RWPE2 (cell line): ENCODE measurements at regions not wholly inside any gene's neighbourhood (a gene's known extent, or its start where the extent isn't known, plus 50 kb on each side); places are given as distances from the start of the nearest gene placed in this dataset.
"Not testable (repeated sequence)": the region's sequence is repeated elsewhere in the genome, so short reads cannot be mapped to it uniquely, and the experiment has no call there.

Experiments used
- ATAC-seq: fragments of 200-7000 bp; cut with Tn5 transposase; 3 replicates; pipeline ENCODE4 v1.9.1; 2021; ENCODE audit warnings: low read depth
- DNase-seq: peaks from one replicate; pipeline ENCODE4 v3.0.0-alpha.2; 2020; ENCODE audit warnings: low spot score
- H3K27ac ChIP-seq: fragments of 450-650 bp; 2 replicates; pipeline ENCODE4 v1.5.1; 2017; ENCODE audit warnings: mild to moderate bottlenecking; ENCODE audit not compliant: poor library complexity, severe bottlenecking
- H3K27me3 ChIP-seq: fragments of 250-450 bp; sonication (Bioruptor Pico); 2 replicates; pipeline ENCODE4 v1.5.1; 2021; ENCODE audit warnings: mild to moderate bottlenecking, moderate library complexity; ENCODE audit not compliant: insufficient read depth, poor library complexity, severe bottlenecking
- H3K36me3 ChIP-seq: fragments of 250-450 bp; sonication (Bioruptor Pico); 2 replicates; pipeline ENCODE4 v1.5.1; 2020; ENCODE audit warnings: low read depth, mild to moderate bottlenecking, moderate library complexity
- H3K4me1 ChIP-seq: fragments of 250-450 bp; sonication (Bioruptor Pico); 2 replicates; pipeline ENCODE4 v1.5.1; 2021; ENCODE audit warnings: mild to moderate bottlenecking, moderate library complexity; ENCODE audit not compliant: insufficient read depth, poor library complexity, severe bottlenecking
- H3K4me3 ChIP-seq: fragments of 250-450 bp; sonication (Bioruptor Pico); 2 replicates; pipeline ENCODE4 v1.5.1; 2021; ENCODE audit warnings: mild to moderate bottlenecking, moderate library complexity; ENCODE audit not compliant: severe bottlenecking
- H3K9me3 ChIP-seq: fragments of 250-450 bp; sonication (Bioruptor Pico); 2 replicates; pipeline ENCODE4 v1.5.1; 2021; ENCODE audit warnings: mild to moderate bottlenecking, moderate library complexity; ENCODE audit not compliant: severe bottlenecking
- TF ChIP-seq, protein P1 (sequence below): fragments of 450-650 bp; IDR thresholded peaks from one replicate; pipeline ENCODE4 v1.5.1; 2017; ENCODE audit warnings: mild to moderate bottlenecking, moderate library complexity; ENCODE audit not compliant: poor library complexity, severe bottlenecking

DNA sequence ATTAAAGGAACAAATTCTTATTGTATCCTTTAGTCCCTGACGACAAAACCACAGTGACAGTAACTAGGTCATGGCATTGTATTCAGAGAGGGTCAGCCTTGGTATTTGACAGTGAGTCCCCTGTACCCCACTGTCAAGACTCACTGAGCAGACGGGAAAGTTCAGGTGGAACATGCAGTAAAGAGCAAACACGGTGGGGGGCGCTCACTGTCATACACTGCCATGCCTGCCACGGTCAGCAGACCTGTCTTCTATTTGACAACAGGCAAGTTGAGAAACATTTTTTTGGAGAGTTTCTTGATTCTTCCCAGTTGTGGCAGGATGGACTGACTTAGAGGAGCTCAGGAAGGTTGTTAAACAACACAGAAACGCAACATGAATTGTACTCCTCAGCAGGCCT lies 681.6 kb downstream of the KCNJ18 start:
- ATAC-seq (no peak), DNase-seq (no peak)
- H3K27ac ChIP-seq: no peak overlapping the region
- H3K36me3 ChIP-seq: no peaks in the 10 kb centered on the region
- TF ChIP-seq, protein P1, sequence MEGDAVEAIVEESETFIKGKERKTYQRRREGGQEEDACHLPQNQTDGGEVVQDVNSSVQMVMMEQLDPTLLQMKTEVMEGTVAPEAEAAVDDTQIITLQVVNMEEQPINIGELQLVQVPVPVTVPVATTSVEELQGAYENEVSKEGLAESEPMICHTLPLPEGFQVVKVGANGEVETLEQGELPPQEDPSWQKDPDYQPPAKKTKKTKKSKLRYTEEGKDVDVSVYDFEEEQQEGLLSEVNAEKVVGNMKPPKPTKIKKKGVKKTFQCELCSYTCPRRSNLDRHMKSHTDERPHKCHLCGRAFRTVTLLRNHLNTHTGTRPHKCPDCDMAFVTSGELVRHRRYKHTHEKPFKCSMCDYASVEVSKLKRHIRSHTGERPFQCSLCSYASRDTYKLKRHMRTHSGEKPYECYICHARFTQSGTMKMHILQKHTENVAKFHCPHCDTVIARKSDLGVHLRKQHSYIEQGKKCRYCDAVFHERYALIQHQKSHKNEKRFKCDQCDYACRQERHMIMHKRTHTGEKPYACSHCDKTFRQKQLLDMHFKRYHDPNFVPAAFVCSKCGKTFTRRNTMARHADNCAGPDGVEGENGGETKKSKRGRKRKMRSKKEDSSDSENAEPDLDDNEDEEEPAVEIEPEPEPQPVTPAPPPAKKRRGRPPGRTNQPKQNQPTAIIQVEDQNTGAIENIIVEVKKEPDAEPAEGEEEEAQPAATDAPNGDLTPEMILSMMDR: no peak
- no peak overlapping the region for H3K4me3 ChIP-seq
- no peaks in the 10 kb centered on the region for H3K9me3 ChIP-seq
- no peaks in the 10 kb centered on the region for H3K27me3 ChIP-seq
- H3K4me1 ChIP-seq: no peaks in the 10 kb centered on the region

DNA sequence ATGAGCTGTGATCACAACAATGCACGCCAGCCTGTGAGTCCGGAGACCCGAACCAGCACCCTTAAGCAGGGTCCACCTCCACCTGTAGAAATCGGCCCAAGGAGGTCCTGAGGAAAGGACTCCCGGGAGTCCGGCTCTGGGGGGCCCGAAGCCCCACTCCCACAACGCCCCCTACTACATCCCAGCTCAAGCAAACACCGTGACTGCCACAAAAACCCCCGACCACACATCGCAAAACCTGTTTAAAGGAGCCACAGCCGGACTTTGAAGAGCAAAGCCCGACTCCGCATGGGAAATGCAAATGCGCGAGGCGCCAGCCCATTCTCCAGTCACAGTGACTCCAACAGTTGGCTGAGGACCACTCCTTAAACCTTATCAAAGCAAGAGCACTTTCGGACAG lies 682.4 kb downstream of the KCNJ18 start:
- Histone ChIP-seq H3K27ac (no peak overlapping the region), H3K9me3 (no peaks in the 10 kb centered on the region), H3K4me3 (no peak overlapping the region), H3K36me3 (no peaks in the 10 kb centered on the region), H3K4me1 (no peaks in the 10 kb centered on the region), H3K27me3 (no peaks in the 10 kb centered on the region)
- DNase-seq: no peak
- ATAC-seq: no peak
- TF ChIP-seq, protein P1: no peak

DNA sequence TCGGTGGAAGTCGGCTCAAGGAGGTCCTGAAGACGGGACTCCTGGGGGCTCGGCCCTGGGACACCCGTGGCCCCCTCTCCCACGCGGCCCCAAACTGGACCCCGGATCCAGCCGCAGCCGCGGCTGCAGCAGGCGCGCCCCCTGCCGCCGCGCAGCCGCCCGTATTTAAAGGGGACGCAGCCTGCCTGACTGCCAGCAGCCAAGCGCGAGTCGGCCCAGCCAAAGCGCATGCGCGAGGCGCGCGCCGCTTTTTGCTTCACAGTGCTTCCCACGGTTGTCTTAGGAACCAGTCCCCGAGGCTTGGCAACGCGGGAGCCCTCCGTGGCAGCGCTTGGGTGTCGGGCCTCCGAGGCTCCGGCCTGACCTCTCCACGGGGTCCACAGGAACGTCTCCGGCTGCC lies 684.4 kb downstream of the KCNJ18 start:
- DNase-seq, H3K4me1 ChIP-seq, H3K4me3 ChIP-seq, H3K27ac ChIP-seq, ATAC-seq, H3K36me3 ChIP-seq, H3K27me3 ChIP-seq, H3K9me3 ChIP-seq: not testable (repeated sequence)

DNA sequence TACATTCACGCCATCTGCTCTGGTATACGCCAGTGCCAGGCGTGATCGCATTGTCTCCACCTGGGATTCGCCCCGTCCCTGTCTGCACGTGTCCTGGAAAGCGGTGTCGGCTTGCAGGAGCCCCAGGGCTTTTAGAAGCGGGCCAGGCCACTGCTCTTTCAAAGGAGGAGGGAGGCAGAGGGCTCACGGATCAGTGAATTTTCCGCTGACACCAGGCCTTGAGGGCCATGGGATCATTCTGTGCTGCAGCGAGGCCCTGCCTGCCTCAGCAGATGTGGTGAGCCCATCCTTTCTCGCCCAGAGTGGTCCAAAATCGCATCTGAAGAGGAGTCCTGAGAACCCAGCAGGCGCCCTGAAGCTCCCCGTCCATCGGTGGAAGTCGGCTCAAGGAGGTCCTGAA lies 686.4 kb downstream of the KCNJ18 start:
- not testable (repeated sequence) for ATAC-seq, DNase-seq

DNA sequence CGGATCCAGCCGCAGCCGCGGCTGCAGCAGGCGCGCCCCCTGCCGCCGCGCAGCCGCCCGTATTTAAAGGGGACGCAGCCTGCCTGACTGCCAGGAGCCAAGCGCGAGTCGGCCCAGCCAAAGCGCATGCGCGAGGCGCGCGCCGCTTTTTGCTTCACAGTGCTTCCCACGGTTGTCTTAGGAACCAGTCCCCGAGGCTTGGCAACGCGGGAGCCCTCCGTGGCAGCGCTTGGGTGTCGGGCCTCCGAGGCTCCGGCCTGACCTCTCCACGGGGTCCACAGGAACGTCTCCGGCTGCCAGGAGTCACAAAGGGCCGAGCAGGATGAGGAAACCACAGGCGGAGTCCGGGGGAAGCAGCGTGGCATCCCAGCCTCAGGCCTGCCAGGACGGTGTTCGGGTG lies 689.3 kb downstream of the KCNJ18 start:
- H3K4me1 ChIP-seq, H3K27ac ChIP-seq, H3K36me3 ChIP-seq, H3K9me3 ChIP-seq, H3K27me3 ChIP-seq, H3K4me3 ChIP-seq, ATAC-seq, DNase-seq: not testable (repeated sequence)

More for the DNA sequence above, 686.4 kb downstream of the KCNJ18 start:
- H3K27me3 ChIP-seq, H3K27ac ChIP-seq, H3K9me3 ChIP-seq, H3K4me1 ChIP-seq, H3K36me3 ChIP-seq, H3K4me3 ChIP-seq: not testable (repeated sequence)

DNA sequence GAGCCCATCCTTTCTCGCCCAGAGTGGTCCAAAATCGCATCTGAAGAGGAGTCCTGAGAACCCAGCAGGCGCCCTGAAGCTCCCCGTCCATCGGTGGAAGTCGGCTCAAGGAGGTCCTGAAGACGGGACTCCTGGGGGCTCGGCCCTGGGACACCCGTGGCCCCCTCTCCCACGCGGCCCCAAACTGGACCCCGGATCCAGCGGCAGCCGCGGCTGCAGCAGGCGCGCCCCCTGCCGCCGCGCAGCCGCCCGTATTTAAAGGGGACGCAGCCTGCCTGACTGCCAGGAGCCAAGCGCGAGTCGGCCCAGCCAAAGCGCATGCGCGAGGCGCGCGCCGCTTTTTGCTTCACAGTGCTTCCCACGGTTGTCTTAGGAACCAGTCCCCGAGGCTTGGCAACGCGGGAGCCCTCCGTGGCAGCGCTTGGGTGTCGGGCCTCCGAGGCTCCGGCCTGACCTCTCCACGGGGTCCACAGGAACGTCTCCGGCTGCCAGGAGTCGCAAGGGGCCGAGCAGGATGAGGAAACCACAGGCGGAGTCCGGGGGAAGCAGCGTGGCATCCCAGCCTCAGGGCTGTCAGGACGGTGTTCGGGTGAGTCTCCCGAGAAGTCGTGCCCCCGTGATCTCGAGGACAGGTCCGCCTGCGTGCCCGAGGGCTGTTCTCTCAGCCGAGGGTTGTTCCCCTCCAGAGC lies 691.6 kb downstream of the KCNJ18 start:
- H3K27me3 ChIP-seq, H3K27ac ChIP-seq, ATAC-seq, H3K4me3 ChIP-seq, H3K4me1 ChIP-seq, H3K9me3 ChIP-seq, H3K36me3 ChIP-seq: not testable (repeated sequence)
- peak; percentile 72 for DNase-seq

DNA sequence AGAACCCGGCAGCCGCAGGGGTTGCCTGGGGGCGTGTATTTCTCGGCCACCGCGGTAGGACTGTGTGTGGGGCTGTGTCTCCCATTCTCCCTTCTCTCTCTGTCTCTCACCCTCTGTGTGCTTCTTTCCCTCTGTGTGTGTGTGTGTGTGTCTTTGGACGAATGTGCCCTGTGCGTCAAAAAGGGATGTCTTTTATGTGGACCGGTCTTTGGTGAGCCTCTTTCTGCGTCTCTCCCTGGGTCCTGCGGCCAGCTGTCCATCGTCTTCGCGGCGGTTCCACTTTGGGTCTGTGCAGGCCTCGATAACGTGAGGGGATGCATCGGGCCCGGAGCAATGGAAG lies 692.1 kb downstream of the KCNJ18 start:
- H3K36me3 ChIP-seq, H3K4me1 ChIP-seq, H3K27ac ChIP-seq, H3K27me3 ChIP-seq, H3K4me3 ChIP-seq, H3K9me3 ChIP-seq, DNase-seq, ATAC-seq: not testable (repeated sequence)

DNA sequence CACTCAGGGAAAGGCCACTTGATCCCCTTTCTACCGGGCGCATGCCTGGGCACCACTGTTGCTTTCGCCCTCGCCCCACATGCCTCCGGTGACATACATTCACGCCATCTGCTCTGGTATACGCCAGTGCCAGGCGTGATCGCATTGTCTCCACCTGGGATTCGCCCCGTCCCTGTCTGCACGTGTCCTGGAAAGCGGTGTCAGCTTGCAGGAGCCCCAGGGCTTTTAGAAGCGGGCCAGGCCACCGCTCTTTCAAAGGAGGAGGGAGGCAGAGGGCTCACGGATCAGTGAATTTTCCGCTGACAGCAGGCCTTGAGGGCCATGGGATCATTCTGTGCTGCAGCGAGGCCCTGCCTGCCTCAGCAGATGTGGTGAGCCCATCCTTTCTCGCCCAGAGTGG lies 706.1 kb downstream of the KCNJ18 start:
- ATAC-seq, H3K27ac ChIP-seq, H3K27me3 ChIP-seq, H3K36me3 ChIP-seq, H3K4me1 ChIP-seq, H3K4me3 ChIP-seq, H3K9me3 ChIP-seq, DNase-seq: not testable (repeated sequence)

DNA sequence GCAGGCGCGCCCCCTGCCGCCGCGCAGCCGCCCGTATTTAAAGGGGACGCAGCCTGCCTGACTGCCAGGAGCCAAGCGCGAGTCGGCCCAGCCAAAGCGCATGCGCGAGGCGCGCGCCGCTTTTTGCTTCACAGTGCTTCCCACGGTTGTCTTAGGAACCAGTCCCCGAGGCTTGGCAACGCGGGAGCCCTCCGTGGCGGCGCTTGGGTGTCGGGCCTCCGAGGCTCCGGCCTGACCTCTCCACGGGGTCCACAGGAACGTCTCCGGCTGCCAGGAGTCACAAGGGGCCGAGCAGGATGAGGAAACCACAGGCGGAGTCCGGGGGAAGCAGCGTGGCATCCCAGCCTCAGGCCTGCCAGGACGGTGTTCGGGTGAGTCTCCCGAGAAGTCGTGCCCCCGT lies 706.7 kb downstream of the KCNJ18 start:
- not testable (repeated sequence) for H3K4me3 ChIP-seq, H3K27me3 ChIP-seq, H3K27ac ChIP-seq, H3K36me3 ChIP-seq, ATAC-seq, H3K4me1 ChIP-seq, H3K9me3 ChIP-seq, DNase-seq

DNA sequence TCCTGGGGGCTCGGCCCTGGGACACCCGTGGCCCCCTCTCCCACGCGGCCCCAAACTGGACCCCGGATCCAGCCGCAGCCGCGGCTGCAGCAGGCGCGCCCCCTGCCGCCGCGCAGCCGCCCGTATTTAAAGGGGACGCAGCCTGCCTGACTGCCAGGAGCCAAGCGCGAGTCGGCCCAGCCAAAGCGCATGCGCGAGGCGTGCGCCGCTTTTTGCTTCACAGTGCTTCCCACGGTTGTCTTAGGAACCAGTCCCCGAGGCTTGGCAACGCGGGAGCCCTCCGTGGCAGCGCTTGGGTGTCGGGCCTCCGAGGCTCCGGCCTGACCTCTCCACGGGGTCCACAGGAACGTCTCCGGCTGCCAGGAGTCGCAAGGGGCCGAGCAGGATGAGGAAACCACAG lies 712.8 kb downstream of the KCNJ18 start:
- not testable (repeated sequence) for H3K27me3 ChIP-seq, H3K4me3 ChIP-seq, H3K4me1 ChIP-seq, H3K9me3 ChIP-seq, ATAC-seq, H3K27ac ChIP-seq, H3K36me3 ChIP-seq
- peak; percentile 47 for DNase-seq
